HUDEP-2 (cell line): ENCODE measurements at regions not wholly inside any gene's neighbourhood (a gene's known extent, or its start where the extent isn't known, plus 50 kb on each side); places are given as distances from the start of the nearest gene placed in this dataset.

Experiments used
- DNase-seq, 76 experiments: peaks; one replicate each; lab custom pipeline; 2025; ENCODE audit not compliant: unreplicated experiment in 76 of 76; lab: John Stamatoyannopoulos, UW

DNA sequence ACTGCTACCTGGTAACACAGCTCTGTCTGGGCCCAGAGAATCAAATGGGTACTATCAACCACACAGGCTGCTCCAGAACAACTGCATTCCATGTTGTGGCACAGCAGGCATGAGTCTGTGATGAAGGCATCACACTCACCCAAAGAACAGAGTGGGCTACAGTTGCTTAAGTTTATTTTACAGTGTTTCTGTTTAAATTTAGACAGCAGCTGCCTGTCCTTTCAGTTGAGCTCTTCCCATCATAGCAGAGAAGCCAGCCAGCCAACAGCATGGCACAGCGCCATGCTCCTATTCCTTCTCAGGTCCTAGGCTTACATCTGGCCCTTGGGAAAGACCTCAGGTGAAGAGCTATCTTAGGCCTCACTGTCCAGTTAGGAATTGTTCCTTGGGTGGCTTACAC, 147.0 kb upstream of the FRMD6 start:
- DNase-seq = no peak

DNA sequence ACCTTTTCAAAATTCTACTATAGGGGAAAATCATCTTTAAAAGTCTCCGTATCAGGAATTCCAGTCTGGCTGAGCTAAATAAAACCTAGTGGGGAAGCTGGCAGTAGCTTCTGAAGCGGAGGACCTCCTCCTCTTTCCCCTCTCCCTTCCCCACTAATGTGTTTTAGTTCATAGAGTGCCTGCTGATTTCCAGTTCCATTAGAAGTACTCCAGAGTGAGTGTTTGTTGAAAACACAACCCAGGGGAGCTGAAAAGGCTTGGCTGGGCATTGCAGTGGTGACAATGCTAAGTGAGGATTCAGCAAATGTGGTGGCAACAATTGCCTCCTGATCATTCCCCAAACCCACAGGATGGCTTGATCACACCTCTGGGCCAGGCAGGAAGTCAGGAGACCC, 144.2 kb upstream of the FRMD6 start:
- no peak for DNase-seq

DNA sequence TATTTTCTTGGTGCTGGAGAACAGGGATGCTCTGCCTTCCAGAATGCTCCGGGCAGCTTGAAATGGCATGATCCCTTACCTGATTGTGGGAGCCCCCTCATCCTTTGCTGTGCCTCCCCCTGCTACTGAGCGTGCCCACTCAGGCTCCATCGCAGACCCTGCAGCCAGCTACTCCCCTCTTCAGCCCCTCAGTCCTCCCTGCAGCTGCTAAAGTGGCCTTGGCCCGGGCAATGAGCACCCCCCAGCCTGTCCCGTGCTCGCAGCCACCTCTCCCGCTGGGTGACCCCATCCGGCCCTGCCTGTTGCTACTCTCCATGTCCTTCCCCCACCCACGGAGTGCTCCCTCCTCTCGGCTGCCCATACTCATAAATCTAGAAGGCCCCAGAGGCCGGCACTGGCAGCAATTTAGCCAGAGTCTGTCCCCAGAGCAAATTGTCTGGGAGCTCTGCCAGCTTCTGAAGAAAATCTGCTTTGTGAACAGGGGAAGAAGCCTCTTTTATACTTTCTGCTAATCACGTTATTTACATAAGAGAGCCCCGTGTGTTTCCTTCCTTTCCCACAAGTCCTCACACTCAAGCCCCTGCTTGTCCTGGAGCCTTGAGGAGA, 143.7 kb upstream of the FRMD6 start:
- DNase-seq = no peak

- no peak for DNase-seq
Measured at GRCh38 chr14:51511265-51511664, 140.4 kb upstream of the FRMD6 start.

DNA sequence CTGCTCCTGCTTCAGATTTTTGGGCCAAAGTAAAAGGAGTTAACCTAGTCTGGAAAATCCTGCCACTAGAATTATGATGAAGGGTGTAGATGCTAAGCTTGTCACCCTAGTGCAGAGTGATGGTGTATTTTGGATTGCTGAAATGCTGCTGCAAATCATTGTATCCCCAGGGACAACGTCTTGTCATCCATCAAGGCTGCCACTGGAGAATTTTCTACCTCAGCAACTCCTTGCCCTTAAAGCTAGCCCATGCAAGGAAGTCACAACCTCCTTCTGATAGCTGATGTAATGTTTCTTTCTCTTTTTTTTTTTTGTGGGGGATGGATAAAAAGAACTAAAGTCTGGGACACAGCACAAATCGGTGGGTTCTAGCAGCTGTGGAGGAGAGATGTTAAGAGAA, 139.4 kb upstream of the FRMD6 start:
- no peak for DNase-seq

- DNase-seq = no peak
Measured at GRCh38 chr14:51513281-51513680, 138.4 kb upstream of the FRMD6 start.

DNA sequence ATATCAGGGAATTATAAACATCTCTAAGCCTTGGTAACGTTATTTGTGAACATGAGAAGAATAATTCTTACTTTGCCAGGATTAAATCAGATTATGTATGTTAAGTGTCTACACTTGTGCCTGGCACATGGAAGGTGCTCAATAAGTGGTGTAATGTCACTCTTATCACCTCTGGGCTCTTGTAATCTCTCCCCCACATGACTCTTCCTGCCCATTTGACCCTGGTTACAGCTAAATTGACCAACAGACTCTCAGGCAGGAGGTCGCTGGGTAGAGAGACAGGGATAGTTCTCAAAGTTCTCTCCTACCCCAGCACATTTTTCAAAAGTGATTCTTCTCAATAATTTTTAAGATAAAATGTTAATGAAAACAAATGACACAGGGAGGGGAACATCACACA, 137.8 kb upstream of the FRMD6 start:
- no peak for DNase-seq

- no peak for DNase-seq
Measured at GRCh38 chr14:51515611-51516010, 136.1 kb upstream of the FRMD6 start.

DNA sequence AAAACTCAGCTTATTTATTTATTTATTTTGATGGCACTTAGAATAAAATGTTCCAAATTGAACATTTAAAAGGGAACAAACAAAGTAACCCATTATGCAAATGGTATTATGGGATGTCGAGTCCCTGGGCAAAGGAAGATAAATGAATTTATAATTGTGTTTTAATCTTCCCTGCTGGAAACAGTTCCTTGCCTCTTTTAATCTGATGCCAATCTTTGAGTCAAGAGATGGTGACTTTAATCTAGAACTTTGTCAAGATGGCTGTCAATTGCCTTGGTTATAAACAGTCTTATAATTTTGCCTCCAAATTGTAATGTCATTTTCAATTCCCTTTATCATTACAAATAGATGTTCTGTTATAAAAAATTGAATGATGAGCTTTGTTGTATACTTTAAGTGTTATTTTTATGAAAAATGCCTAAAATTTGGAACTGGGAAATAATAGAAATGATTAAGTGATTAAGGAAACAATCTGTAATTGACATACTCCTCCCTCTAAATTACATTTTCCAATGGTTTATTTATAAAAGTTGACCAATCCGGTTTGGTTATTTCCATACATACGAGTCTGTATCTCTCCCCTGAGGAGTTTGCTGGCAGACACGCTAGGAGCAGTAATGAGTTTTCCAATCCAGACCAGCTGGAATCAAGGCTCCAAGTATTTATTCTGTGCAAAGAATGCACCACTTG, 134.9 kb upstream of the FRMD6 start:
- DNase-seq = no peak

DNA sequence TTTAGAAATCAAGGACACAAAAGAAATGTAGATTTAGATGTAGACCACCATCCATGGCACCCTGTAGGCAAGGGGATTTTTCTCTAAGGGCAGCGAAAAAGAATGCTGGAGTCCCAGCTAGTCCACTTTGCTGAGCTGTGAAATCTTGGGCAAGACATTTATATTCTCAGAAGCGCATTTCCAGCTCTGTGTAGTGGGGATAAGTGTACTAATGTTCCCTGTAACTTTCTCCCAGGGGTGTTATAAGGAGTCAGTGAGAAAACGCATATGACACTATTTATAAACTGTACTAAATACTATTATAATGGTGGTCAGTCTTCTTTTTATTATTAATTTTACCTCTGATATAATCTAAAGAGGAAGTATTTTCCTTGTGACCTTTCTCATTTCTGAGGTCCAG, 133.4 kb upstream of the FRMD6 start:
- DNase-seq = no peak

DNA sequence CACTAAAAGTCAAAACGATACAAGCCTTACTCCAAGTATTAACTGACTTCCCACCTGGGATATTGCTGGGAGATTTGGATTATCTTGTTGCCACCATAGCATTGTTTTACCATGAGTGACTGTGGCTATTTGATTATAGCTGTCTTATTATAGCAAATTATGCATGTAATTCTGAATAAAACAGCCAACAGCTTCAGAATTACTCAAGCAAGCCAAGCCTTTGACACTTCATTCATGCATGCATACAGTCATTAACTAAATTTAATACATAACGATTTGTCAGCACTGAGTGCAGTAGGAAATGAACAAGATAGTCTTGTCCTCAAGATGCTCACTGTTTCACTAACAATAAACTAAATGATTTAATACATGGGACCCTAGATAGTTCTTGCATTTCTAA, 133.0 kb upstream of the FRMD6 start:
- DNase-seq = no peak

- no peak for DNase-seq
Measured at GRCh38 chr14:51520087-51520486, 131.6 kb upstream of the FRMD6 start.

DNA sequence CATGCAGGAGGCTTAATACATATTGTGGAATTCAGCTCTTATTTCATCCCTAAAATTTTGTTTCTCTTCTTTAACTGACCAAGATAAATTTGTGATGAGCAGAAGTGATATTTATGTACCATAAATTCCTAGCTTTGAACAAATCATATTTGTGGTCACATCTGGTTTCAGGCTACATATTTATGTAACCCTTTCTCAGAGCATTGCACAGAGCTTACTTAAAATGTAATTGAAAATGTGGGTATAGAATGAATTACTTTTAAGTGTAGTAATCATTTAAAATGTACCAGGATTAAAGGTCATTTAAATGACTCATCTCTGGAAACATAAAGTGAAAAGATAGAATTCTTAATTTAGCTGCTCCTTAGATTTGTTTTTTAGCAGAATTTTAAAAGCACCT, 129.9 kb upstream of the FRMD6 start:
- no peak for DNase-seq

DNA sequence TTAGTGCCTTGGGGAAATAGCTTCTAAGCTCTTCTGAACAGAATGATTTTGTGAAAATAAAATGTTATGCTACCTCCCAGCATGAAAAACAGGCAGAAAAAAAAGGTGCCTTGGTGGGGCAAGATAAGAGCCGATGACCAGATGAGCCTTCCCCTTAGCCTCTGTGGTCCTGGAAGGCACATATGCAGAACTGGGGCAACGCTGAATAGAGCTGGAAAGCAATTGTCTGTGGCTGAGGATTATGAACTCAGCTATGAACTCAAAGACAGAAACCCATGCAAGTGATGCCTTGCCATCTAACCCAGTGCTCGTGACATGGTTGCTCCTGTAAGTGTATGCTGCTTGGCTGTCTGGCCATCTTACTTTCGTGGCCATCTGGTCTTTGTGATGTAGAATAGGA, 128.5 kb upstream of the FRMD6 start:
- DNase-seq = no peak

DNA sequence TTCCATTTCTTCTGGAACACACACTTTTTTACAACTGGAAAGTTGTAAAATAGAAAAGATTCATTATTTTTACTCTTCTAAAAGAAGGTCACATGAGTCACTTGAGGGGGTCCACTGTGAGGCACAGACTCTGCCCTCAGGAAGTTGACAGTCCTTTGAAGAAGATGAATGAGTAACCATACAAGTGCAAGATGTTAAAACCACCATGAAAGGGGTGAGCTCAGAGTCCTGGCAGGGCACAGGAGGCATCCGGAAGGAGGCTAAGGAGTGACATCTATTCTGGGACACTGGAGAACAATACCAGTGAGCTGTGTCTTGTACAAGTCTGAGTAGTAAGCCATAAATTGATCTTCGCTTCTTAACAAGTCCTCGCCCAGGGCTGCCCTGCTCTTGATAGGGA, 126.0 kb upstream of the FRMD6 start:
- DNase-seq = no peak

- no peak for DNase-seq
Measured at GRCh38 chr14:51527073-51527472, 124.6 kb upstream of the FRMD6 start.

GRCh38 chr14:51529736-51530135, 122.0 kb upstream of the FRMD6 start:
- DNase-seq = no peak

DNA sequence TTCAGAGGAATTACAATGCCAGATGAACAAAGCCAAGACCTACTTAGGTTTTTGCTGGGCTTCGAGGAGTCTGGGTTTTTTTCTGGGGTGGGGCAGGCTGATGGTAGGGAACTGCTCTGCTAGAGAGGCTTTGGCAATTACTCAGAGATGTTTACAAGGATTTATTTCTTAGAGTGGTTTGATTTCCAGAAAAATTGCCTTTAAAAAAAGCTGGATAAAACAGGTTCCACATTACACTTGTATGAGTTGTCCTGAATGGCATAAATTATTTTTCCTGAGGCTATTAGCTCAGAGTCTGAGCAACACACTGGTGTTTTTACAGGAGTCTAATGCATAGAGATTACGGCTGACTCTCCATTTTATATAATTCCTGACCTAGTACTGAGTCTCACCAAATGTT, 118.5 kb upstream of the FRMD6 start:
- DNase-seq = no peak

DNA sequence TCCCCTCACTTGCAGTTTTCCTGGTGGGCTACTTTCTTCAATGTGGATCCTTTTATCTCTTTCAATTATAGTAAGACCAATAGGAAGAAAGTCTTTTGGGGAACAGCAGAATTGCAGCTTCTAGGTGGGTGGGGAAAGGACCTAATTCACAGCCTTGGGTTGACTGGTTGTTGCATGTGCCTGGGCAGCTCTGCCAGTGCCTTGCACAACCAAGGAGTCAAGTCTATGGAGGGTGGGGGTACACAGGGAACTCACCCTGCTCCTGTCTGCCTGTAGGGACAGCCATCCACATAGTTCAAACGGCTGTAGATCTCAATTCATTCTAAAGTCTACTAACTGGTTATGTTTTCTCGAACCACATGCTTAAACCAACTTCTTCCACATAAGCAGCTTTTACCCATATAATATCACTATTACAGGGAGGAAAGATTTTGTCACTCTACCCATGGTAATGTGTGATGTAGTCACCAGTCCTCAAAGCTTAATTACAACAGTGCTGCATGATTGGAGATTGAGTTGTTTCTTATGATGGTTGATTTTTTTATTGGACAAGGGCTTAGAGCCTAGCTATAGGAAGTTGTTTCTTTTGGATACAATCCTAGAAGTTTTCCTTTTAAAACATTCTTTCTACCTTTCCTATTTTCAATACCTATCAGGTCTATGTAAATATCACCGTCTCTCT, 117.7 kb upstream of the FRMD6 start:
- DNase-seq = no peak

GRCh38 chr14:51534610-51535011, 117.1 kb upstream of the FRMD6 start:
- DNase-seq = no peak

DNA sequence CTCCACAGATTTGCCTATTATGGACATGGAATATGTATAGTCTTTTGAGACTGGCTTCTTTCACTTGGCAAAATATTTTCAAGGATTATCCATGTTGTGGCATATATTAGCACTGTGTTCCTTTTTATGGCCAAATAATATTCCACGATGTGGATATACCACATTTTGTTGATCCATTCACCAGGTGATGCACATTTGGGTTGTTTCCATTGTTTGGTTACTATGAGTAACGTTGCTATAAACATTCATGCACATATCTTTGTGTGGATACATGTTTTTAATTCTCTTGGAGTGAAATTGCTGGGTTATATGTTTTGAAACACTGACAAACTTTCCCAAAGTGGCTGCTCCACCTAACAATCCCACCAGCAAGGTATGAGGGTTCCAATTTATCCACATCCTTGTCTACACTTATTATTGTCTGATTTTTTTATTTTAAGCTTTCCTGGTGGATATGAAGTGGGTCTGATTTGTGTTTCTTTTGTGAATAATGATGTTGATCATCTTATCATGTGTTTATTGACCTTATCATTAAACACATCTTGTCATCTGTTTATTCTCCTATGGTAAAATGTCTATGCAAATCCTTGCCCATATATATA, 116.2 kb upstream of the FRMD6 start:
- no peak for DNase-seq

DNA sequence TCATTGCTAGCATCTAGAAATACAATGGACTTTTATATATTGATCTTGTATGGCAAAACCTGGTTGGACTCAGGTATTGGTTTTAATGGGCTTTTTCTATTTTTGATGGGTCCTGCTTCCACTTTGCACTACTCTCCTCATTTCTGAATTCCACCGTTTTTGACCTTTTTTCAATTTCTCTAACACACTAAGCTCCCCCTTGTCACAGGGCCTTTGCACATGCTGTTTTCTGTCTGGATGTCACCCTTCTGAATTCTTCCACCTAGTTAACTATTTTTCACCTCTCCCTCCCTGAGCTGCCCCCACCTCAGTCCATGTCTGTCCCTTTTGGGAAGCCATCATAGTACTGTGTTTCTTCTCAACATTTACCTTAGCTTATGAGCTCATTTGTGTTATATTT, 112.7 kb upstream of the FRMD6 start:
- no peak for DNase-seq
